ENCODE measurements at regions not wholly inside any gene's neighbourhood (a gene's known extent, or its start where the extent isn't known, plus 50 kb on each side); places are given as distances from the start of the nearest gene placed in this dataset.

GRCh38 chrX:78543281-78543680 lies 115.8 kb downstream of the RTL3 start:
- H3K27ac ChIP-seq (ENCODE audit: low read depth, low read length): no peak overlapping the region
- H3K27me3 ChIP-seq (ENCODE audit: control insufficient read depth, insufficient read depth, low read length): no peaks in the 10 kb centered on the region
- H3K36me3 ChIP-seq (ENCODE audit: control insufficient read depth, insufficient read depth, low read length): no peaks in the 10 kb centered on the region
- H3K9ac ChIP-seq (ENCODE audit: low read length): no peak overlapping the region
- H3K4me1 ChIP-seq (ENCODE audit: control insufficient read depth, insufficient read depth, low read length): no peaks in the 10 kb centered on the region
- H3K9me3 ChIP-seq (ENCODE audit: control insufficient read depth, insufficient read depth, low read depth, low read length): peaks cover 47% of the 10 kb centered on the region
- no peak overlapping the region for H3K4me3 ChIP-seq (ENCODE audit: low read depth, low read length)

- Histone ChIP-seq H3K27me3 (ENCODE audit: control insufficient read depth, insufficient read depth, low read length) (no peaks in the 10 kb centered on the region), H3K36me3 (ENCODE audit: control insufficient read depth, insufficient read depth, low read length) (no peaks in the 10 kb centered on the region), H3K9ac (ENCODE audit: low read length) (no peak overlapping the region), H3K9me3 (ENCODE audit: control insufficient read depth, insufficient read depth, low read depth, low read length) (peaks cover 44% of the 10 kb centered on the region), H3K27ac (ENCODE audit: low read depth, low read length) (no peak overlapping the region), H3K4me3 (ENCODE audit: low read depth, low read length) (no peak overlapping the region), H3K4me1 (ENCODE audit: control insufficient read depth, insufficient read depth, low read length) (no peaks in the 10 kb centered on the region)
These were observed 119.0 kb downstream of the RTL3 start for GRCh38 chrX:78540171-78540570.

DNA sequence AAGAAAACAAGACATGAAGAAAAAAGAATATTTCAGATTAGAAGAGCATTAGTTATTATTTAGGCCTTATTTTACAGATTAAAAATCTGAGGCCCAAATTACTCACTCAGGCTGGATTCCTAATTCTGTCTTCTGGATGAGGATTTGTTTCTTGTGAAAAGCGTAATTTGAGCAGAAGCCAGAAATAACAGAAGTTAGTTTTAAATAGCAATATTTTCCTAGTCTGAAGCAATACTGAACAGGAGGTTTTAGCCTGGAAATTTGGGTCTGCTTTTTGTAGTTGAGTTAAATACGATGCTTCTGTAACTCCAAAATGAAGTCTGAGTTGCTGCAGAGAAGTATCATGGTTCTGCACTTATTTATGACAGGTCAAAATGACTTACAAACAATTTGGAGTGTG lies 124.9 kb downstream of the RTL3 start:
- Histone ChIP-seq H3K9ac (ENCODE audit: low read length) (no peak overlapping the region), H3K4me1 (ENCODE audit: control insufficient read depth, insufficient read depth, low read length) (no peaks in the 10 kb centered on the region), H3K36me3 (ENCODE audit: control insufficient read depth, insufficient read depth, low read length) (no peaks in the 10 kb centered on the region), H3K9me3 (ENCODE audit: control insufficient read depth, insufficient read depth, low read depth, low read length) (peaks cover 16% of the 10 kb centered on the region), H3K4me3 (ENCODE audit: low read depth, low read length) (no peak overlapping the region), H3K27ac (ENCODE audit: low read depth, low read length) (no peak overlapping the region), H3K27me3 (ENCODE audit: control insufficient read depth, insufficient read depth, low read length) (no peaks in the 10 kb centered on the region)

DNA sequence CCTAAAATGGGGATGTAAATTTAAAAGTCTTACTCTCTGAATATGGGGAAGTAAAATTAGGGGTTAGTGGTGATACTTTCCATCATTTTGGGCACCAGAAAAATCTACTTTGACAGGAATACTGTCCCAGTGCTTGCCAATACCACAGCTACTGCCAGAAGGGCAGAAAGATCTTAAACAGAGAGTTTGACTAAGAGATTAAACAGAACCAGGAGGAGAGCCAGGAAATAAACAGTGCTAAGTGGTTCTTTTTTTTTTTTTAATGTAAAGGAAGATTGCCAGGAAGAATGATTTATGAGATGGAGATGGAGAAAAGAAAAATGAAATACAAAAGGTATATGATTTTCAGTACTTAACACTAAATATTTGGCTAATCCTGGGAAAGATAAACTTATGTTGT lies 126.8 kb downstream of the RTL3 start:
- Histone ChIP-seq H3K27me3 (ENCODE audit: control insufficient read depth, insufficient read depth, low read length) (no peaks in the 10 kb centered on the region), H3K27ac (ENCODE audit: low read depth, low read length) (no peak overlapping the region), H3K9ac (ENCODE audit: low read length) (no peak overlapping the region), H3K9me3 (ENCODE audit: control insufficient read depth, insufficient read depth, low read depth, low read length) (peaks cover 3% of the 10 kb centered on the region; the same call in 1 of the 2 replicates), H3K4me3 (ENCODE audit: low read depth, low read length) (no peak overlapping the region), H3K4me1 (ENCODE audit: control insufficient read depth, insufficient read depth, low read length) (no peaks in the 10 kb centered on the region), H3K36me3 (ENCODE audit: control insufficient read depth, insufficient read depth, low read length) (no peaks in the 10 kb centered on the region)

- Histone ChIP-seq H3K4me1 (ENCODE audit: control insufficient read depth, insufficient read depth, low read length) (peaks cover 4% of the 10 kb centered on the region; the same call in 1 of the 2 replicates), H3K9ac (ENCODE audit: low read length) (no peak overlapping the region), H3K36me3 (ENCODE audit: control insufficient read depth, insufficient read depth, low read length) (no peaks in the 10 kb centered on the region), H3K27ac (ENCODE audit: low read depth, low read length) (no peak overlapping the region), H3K9me3 (ENCODE audit: control insufficient read depth, insufficient read depth, low read depth, low read length) (peaks cover 3% of the 10 kb centered on the region), H3K27me3 (ENCODE audit: control insufficient read depth, insufficient read depth, low read length) (no peaks in the 10 kb centered on the region), H3K4me3 (ENCODE audit: low read depth, low read length) (no peak overlapping the region)
These were observed 131.3 kb downstream of the RTL3 start for GRCh38 chrX:78527818-78528217.

DNA sequence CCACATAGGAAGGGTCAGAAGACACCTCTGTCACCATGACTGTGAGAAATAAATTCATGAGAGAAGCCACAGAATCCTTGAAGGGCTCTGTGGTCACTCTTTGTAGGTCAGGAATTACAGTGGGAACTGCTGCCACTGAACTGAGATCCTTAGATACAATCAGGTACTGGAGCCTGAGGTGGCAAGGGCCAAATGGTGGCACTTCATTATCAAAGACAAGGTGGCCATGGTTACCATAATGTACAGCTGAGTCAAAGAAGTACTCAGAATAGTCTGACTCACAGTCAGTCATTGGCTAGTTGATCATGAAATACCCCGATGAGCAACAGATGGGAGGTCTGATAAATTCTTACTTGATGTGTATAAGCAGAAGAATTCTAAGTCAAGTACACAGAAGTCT lies 131.9 kb downstream of the RTL3 start:
- H3K27ac ChIP-seq (ENCODE audit: low read depth, low read length): no peak overlapping the region
- no peak overlapping the region for H3K9ac ChIP-seq (ENCODE audit: low read length)
- no peaks in the 10 kb centered on the region for H3K27me3 ChIP-seq (ENCODE audit: control insufficient read depth, insufficient read depth, low read length)
- no peak overlapping the region for H3K4me3 ChIP-seq (ENCODE audit: low read depth, low read length)
- no peaks in the 10 kb centered on the region for H3K36me3 ChIP-seq (ENCODE audit: control insufficient read depth, insufficient read depth, low read length)
- H3K9me3 ChIP-seq (ENCODE audit: control insufficient read depth, insufficient read depth, low read depth, low read length): peaks cover 3% of the 10 kb centered on the region
- peaks cover 4% of the 10 kb centered on the region; the same call in 1 of the 2 replicates for H3K4me1 ChIP-seq (ENCODE audit: control insufficient read depth, insufficient read depth, low read length)

GRCh38 chrX:78522601-78523000 lies 136.5 kb downstream of the RTL3 start:
- Histone ChIP-seq H3K4me1 (ENCODE audit: control insufficient read depth, insufficient read depth, low read length) (peaks cover 4% of the 10 kb centered on the region; the same call in 1 of the 2 replicates), H3K27ac (ENCODE audit: low read depth, low read length) (no peak overlapping the region), H3K27me3 (ENCODE audit: control insufficient read depth, insufficient read depth, low read length) (no peaks in the 10 kb centered on the region; the same call in 1 of the 2 replicates), H3K4me3 (ENCODE audit: low read depth, low read length) (no peak overlapping the region), H3K9ac (ENCODE audit: low read length) (no peak overlapping the region), H3K9me3 (ENCODE audit: control insufficient read depth, insufficient read depth, low read depth, low read length) (peaks cover 9% of the 10 kb centered on the region), H3K36me3 (ENCODE audit: control insufficient read depth, insufficient read depth, low read length) (no peaks in the 10 kb centered on the region)

GRCh38 chrX:78517124-78517523 lies 142.0 kb downstream of the RTL3 start:
- Histone ChIP-seq H3K4me3 (ENCODE audit: low read depth, low read length) (no peak overlapping the region), H3K9me3 (ENCODE audit: control insufficient read depth, insufficient read depth, low read depth, low read length) (peaks cover 18% of the 10 kb centered on the region), H3K9ac (ENCODE audit: low read length) (no peak overlapping the region), H3K27me3 (ENCODE audit: control insufficient read depth, insufficient read depth, low read length) (no peaks in the 10 kb centered on the region; the same call in 1 of the 2 replicates), H3K4me1 (ENCODE audit: control insufficient read depth, insufficient read depth, low read length) (peaks cover 24% of the 10 kb centered on the region), H3K36me3 (ENCODE audit: control insufficient read depth, insufficient read depth, low read length) (0 out of 2 replicates have a peak, but pooled peaks cover 1% of the 10 kb centered on the region), H3K27ac (ENCODE audit: low read depth, low read length) (no peak overlapping the region)

- Histone ChIP-seq H3K9me3 (ENCODE audit: control insufficient read depth, insufficient read depth, low read depth, low read length) (peaks cover 25% of the 10 kb centered on the region), H3K4me1 (ENCODE audit: control insufficient read depth, insufficient read depth, low read length) (peaks cover 24% of the 10 kb centered on the region), H3K27ac (ENCODE audit: low read depth, low read length) (peak overlapping the region; percentile 98), H3K4me3 (ENCODE audit: low read depth, low read length) (no peak overlapping the region), H3K27me3 (ENCODE audit: control insufficient read depth, insufficient read depth, low read length) (no peaks in the 10 kb centered on the region), H3K9ac (ENCODE audit: low read length) (peak overlapping the region; percentile 26), H3K36me3 (ENCODE audit: control insufficient read depth, insufficient read depth, low read length) (0 out of 2 replicates have a peak, but pooled peaks cover 4% of the 10 kb centered on the region)
These were observed 144.3 kb downstream of the RTL3 start for GRCh38 chrX:78514852-78515251.

DNA sequence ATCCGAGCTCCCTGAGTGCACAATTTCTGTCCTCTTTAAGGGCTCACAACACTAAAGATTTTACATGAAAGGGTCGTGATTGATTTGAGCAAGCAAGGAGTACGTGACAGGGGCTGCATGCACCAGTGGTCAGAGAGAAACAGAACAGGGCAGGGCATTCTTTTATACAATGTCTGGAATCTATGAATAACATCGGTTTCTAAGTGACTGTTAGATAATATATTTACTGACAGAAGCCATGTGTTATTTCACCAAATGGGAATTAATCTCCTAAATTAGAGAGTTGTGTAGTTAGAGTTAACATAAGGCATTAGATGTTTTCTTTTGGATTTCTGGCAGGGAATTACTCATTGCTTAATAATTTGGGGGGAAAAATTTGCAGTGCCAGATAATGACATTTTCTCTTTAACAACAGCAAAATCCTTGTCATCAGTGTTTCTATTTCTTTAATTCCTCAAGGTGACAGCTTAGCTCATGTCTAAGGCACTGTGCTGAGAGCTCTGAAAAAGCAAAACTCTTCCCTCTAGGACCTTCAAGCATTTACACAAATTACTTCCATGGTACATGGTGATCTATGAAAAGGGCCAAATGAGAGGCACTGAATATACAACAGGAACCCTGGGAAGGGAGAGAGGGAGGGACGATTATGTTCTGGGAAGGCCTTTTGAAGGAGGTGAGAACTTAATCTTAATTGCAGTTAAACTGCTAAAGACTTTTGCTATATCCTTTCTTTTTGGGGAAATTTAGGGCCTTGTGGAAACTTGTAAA lies 145.0 kb downstream of the RTL3 start:
- peaks cover 25% of the 10 kb centered on the region for H3K9me3 ChIP-seq (ENCODE audit: control insufficient read depth, insufficient read depth, low read depth, low read length)
- no peaks in the 10 kb centered on the region for H3K27me3 ChIP-seq (ENCODE audit: control insufficient read depth, insufficient read depth, low read length)
- H3K4me3 ChIP-seq (ENCODE audit: low read depth, low read length): peak overlapping the region; percentile 16; the same call in 1 of the 2 replicates
- H3K36me3 ChIP-seq (ENCODE audit: control insufficient read depth, insufficient read depth, low read length): 0 out of 2 replicates have a peak, but pooled peaks cover 4% of the 10 kb centered on the region
- peaks cover 24% of the 10 kb centered on the region for H3K4me1 ChIP-seq (ENCODE audit: control insufficient read depth, insufficient read depth, low read length)
- H3K9ac ChIP-seq (ENCODE audit: low read length): peak overlapping the region; percentile 79
- peak overlapping the region; percentile 98 for H3K27ac ChIP-seq (ENCODE audit: low read depth, low read length)

GRCh38 chrX:78506248-78506647 lies 152.9 kb downstream of the RTL3 start:
- Histone ChIP-seq H3K4me1 (ENCODE audit: control insufficient read depth, insufficient read depth, low read length) (no peaks in the 10 kb centered on the region), H3K4me3 (ENCODE audit: low read depth, low read length) (no peak overlapping the region), H3K27me3 (ENCODE audit: control insufficient read depth, insufficient read depth, low read length) (no peaks in the 10 kb centered on the region), H3K9ac (ENCODE audit: low read length) (no peak overlapping the region), H3K36me3 (ENCODE audit: control insufficient read depth, insufficient read depth, low read length) (no peaks in the 10 kb centered on the region), H3K9me3 (ENCODE audit: control insufficient read depth, insufficient read depth, low read depth, low read length) (peaks cover 22% of the 10 kb centered on the region), H3K27ac (ENCODE audit: low read depth, low read length) (no peak overlapping the region)

All from HUES6 (cell line).